Suprapubic skin (tissue), 3 donors: ENCODE measurements at regions not wholly inside any gene's neighbourhood (a gene's known extent, or its start where the extent isn't known, plus 50 kb on each side); places are given as distances from the start of the nearest gene placed in this dataset.

Experiments
- CTCF ChIP-seq, 2 donors: fragments of 200-600 bp in 1 of 2; fragments of 450-650 bp in 1 of 2; sonication (generic) in 1 of 2; IDR thresholded peaks; one replicate each; pipeline ENCODE4 v1.5.1; 2016 to 2019; ENCODE audit warnings: antibody characterized with exemption in 2 of 2, mild to moderate bottlenecking in 1 of 2, moderate library complexity in 1 of 2
- POLR2A ChIP-seq, 2 donors: fragments of 450-650 bp; IDR thresholded peaks; one replicate each; pipeline ENCODE4 v1.6.1; 2017; ENCODE audit warnings: antibody characterized with exemption in 2 of 2, mild to moderate bottlenecking in 2 of 2, moderate library complexity in 2 of 2

GRCh38 chr3:166205158-166205557, 367.9 kb upstream of the BCHE start:
- TF ChIP-seq CTCF (IDR thresholded peaks at IDR 0.05) (no peak), POLR2A (IDR thresholded peaks at IDR 0.05) (no peak)
